GM19455 (cell line): ENCODE measurements at regions not wholly inside any gene's neighbourhood (a gene's known extent, or its start where the extent isn't known, plus 50 kb on each side); places are given as distances from the start of the nearest gene placed in this dataset.
A peak's percentile ranks its signal among the peaks of the same experiment; 100 is the strongest.
"Not testable (repeated sequence)": the region's sequence is repeated elsewhere in the genome, so short reads cannot be mapped to it uniquely, and the experiment has no call there.

Source experiments
- ATAC-seq: cut with Tn5 transposase; IDR thresholded peaks from one replicate; pipeline ENCODE4 v1.9.1; 2021; ENCODE audit not compliant: unreplicated experiment

DNA sequence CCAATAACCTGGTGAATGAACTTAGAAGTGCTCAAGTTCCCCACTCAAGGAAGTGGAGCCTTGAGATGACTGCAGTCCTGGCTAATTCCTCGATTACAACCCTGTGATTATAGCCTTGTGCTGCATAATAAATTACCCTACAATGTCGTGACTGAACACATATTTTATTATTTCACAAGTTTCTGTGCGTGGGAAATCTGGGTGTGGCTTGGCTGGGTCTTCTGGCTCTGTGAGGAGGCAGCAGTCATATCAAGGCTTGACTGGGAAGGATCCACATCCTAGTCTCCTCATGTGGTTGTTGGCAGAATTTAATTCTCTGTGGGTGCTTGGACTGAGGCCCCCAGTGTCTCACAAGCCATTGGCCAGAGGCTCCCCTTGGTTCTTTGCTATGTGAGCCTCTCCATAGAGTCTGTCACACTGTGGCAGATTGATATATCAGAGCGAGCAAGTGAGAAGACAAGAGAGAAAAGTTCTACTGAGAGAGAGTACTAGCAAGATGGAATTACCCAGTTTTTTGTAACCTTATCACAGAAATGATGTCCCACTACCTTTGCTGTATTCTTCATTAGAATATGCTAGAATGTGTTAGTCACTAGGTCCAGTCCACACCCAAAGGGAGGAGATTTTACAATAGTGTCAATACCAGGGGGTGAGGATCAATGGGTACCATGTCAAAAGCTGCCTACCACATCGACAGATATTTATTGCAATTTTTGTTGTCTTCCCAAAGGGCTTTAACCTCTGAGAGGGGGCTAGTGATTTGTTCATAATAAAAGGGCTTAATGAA lies 102.8 kb upstream of the TBC1D5 start:
- no peak for ATAC-seq

DNA sequence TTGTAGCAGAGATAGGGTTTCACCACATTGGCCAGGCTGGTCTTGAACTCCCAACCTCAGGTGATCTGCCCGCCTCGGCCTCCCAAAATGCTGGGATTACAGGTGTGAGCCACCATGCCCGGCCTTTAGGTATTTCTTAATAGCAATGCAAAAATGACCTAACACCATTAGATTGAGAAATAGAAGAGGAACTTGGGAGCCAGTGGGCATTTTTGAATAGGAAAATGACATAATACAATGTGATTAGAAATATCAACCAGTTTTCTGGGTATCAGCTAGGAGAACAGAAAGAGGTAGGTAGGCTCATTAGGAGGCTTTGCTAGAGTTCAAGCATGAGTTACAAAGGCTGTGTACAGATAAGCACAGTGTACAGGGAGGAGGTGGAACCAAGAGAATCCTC lies 101.8 kb upstream of the TBC1D5 start:
- ATAC-seq, result no peak

- peak; percentile 92 for ATAC-seq
These were observed 98.9 kb upstream of the TBC1D5 start for GRCh38 chr3:17841190-17841828.

DNA sequence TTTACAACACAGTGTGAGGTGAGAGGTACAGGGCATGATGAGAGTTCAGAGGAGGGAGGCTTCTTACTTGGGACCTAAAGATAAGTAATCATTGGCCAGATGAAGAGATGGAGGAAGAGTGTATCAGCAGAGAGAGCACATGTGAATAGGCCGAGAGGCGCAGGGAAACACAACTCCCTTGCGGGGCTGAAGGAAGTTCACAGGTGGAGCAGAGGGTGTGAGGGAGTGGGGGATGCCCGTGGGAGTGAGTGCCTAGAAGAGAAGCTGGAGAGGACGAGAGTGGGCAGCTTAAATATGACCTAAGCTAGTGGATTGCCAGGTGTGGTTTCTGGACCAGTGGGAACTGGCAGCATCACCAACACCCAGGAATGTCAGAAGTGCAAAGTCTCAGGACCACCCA lies 98.2 kb upstream of the TBC1D5 start:
- no peak for ATAC-seq

GRCh38 chr3:17840126-17840525 lies 97.7 kb upstream of the TBC1D5 start:
- no peak for ATAC-seq

DNA sequence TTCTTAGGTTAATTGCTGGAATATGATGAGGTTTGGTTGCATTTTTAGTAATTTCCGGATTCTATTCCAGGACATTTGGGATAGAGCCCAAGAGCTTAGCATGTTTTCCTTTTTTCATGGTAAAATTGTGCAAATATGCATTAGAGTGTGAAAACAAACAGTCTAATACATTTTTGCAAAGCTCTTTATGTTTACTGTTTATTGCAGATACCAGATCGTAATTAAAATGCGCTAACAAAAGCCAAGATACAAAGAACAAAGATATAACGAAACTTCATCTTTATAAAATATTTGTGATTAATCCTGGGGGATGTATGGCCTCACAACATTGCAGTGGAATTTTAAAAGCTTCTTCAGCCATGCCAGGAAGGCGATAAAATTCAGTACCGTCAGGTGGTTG lies 94.5 kb upstream of the TBC1D5 start:
- no peak for ATAC-seq

GRCh38 chr3:17836092-17836491 lies 93.7 kb upstream of the TBC1D5 start:
- ATAC-seq, result no peak

DNA sequence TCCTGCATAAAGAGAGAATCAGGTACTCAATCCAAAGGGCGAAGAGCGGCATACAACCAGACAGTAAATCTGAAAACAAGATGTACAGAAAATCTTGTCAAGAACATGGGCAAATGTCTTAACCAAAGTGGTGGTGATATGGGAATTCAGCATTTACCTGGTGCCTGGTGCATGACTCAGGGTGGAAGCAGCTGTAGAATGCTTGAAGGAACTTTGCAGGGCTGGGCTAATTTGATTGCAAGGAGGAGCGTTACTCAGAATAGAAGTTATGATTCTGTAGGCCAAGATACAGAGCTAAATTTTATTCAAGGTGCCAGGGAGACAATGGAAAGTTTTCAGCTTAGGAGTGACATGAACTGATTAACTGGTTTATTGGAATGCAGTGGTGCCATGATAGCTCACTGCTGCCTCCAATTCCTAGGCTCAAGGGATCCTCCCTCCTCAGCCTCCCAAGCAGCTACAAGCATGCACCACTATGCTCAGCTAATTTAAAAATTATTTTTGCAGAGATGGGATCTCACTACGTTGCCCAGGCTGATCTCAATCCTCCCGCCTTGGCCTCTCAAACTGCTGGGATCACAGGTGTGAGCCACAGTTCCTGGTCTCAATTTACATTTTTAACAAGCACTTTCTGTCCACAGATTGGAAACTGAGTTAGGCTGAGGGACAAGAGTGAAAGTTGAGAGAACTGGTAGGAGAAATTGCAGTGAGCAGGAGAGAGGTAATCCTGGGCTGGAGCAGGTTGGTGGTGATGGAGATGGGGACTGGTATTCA lies 91.5 kb upstream of the TBC1D5 start:
- no peak for ATAC-seq

DNA sequence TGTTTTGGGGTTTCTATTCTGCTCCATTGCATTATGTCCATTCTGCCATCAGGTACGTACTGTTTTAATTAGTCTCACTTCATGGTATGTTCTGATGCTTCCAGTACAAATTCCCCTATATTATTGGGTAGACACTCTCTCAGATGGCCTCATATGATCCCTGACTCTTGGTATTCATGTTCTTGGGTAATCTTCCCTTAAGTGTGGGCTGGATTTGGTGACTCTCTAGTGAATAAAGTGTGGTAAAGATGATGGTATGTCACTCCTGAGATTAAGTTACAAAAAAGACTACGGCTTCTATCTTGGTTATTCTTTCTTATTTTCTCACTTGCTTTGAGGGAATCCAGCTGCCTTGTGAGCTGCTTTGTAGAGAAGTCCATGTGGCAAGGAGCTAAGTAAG lies 89.6 kb upstream of the TBC1D5 start:
- no peak for ATAC-seq

- no peak for ATAC-seq
These were observed 88.9 kb upstream of the TBC1D5 start for GRCh38 chr3:17831366-17831765.

- ATAC-seq, result no peak
These were observed 88.4 kb upstream of the TBC1D5 start for GRCh38 chr3:17830788-17831187.

GRCh38 chr3:17828388-17828787 lies 86.0 kb upstream of the TBC1D5 start:
- no peak for ATAC-seq

- no peak for ATAC-seq
These were observed 82.9 kb upstream of the TBC1D5 start for GRCh38 chr3:17825298-17825697.

- no peak for ATAC-seq
These were observed 81.4 kb upstream of the TBC1D5 start for GRCh38 chr3:17823816-17824215.

DNA sequence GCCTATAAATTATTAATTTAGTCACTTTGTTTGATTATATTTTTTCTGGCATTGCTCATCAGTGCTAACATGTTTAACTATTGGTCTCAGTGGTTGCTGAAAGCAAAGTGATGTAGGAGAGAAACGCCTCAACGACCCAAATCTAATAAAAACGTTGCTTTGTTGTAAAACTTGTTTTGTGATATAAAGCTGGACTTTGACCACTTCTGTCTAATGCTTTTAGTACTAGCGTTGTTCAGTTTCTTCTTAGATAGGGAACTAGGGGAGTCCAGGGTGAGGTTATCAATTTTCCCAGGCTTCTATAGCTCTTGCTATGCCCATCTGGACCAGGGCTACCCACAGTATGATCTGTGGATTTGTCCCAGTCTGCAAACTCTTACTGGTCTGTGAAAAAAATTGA lies 80.6 kb upstream of the TBC1D5 start:
- no peak for ATAC-seq

- ATAC-seq, result no peak
These were observed 78.3 kb upstream of the TBC1D5 start for GRCh38 chr3:17820704-17821103.

GRCh38 chr3:17820275-17820674 lies 77.8 kb upstream of the TBC1D5 start:
- no peak for ATAC-seq

GRCh38 chr3:17817973-17818372 lies 75.5 kb upstream of the TBC1D5 start:
- not testable (repeated sequence) for ATAC-seq

GRCh38 chr3:17817545-17817944 lies 75.1 kb upstream of the TBC1D5 start:
- ATAC-seq, result no peak

DNA sequence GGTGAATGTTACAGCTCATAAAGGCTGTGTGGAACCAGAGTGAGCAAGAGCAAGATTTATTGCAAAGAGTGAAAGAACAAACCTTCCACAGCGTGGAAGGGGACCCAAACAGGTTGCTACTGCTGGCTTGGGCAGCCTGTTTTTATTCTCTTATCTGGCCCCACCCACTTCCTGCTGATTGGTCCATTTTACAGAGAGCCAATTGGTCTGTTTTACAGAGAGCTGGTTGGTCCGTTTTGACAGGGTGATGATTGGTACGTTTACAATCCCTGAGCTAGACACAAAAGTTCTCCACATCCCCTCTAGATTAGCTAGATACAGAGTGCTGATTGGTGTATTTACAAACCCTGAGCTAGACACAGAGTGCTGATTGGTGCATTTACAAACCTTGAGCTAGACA lies 74.4 kb upstream of the TBC1D5 start:
- ATAC-seq, result not testable (repeated sequence)

DNA sequence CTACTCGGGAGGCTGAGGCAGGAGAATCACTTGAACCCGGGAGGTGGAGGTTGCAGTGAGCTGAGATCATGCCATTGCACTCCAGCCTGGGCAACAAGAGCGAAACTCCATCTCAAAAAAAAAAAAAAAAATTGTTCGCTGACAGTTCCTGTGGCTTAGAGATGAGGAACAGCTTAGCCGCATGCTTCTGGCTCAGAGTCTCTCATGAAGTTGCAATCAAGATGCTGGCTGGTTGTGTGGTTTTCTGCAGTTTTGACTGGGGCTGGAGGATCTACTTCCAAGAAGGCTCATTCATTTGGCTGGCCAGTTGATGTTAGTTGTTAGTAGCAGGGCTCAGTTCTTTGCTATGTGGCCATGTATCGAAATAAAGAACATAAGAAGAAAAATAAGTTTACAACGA lies 69.9 kb upstream of the TBC1D5 start:
- ATAC-seq, result not testable (repeated sequence)

GRCh38 chr3:17811646-17812045 lies 69.2 kb upstream of the TBC1D5 start:
- ATAC-seq, result no peak
